Stimulated activated CD4-positive, alpha-beta T cell treated with anti-CD3 and anti-CD28 coated beads, Interleukin-2, amount 100 ng/mL, for 24 hours (primary cell): ENCODE measurements at regions not wholly inside any gene's neighbourhood (a gene's known extent, or its start where the extent isn't known, plus 50 kb on each side); places are given as distances from the start of the nearest gene placed in this dataset.

Experiments
- DNase-seq, 2 donors: peaks; one replicate each; pipeline ENCODE4 v3.0.0-alpha.2; 2020

DNA sequence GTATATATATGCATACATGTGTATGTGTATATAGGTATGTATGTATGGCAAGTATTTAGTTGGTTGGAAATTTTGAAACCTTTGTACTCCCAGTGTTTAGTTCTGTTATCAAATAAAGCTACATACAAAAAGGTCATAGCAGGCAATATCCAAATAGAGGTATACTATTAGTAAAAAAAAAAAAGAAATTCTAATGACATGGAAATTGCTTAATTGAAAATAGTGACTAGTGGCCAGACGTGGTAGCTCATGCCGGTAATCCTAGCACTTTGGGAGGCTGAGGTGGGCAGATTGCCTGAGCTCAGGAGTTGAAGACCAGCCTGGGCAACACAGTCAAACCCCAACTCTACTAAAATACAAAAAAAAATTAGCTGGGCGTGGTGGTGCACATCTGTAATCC lies 351.6 kb upstream of the NR5A2 start:
- DNase-seq: no peak

DNA sequence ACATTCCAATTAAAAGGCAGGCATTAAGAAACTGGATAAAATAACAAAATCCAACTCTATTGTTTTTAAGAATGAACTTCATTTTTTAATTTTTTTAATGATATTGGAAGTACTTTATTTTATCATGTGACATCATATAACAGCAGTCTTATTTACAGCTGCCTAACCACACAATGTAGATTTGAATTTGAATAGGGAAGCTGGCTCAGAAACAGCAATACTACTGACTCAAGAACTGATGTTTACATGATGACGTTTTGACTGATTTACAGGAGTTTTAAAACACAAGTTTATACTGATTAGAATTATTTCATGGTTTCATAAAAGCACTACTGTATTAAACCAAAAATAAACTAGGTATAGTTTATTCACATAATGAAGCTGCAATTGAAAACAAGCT lies 348.7 kb upstream of the NR5A2 start:
- DNase-seq: no peak

DNA sequence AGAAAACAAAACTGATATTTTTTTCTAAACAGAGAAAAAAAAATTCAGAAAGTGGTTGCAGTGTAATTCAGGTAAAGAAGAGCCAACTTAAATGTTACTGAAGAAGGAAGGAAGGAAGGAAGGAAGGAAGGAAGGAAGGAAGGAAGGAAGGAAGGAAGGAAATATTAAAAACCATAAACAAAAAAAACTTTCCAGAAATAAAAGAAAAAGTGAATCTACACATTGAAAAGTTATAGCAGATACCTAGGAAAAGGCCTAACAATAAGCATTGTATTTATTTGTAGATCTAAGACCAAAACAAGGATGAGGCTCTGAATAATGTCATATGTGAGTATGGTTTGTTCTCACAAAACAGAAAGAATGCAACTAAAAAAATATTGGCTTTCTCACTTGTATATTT lies 345.4 kb upstream of the NR5A2 start:
- DNase-seq: no peak

DNA sequence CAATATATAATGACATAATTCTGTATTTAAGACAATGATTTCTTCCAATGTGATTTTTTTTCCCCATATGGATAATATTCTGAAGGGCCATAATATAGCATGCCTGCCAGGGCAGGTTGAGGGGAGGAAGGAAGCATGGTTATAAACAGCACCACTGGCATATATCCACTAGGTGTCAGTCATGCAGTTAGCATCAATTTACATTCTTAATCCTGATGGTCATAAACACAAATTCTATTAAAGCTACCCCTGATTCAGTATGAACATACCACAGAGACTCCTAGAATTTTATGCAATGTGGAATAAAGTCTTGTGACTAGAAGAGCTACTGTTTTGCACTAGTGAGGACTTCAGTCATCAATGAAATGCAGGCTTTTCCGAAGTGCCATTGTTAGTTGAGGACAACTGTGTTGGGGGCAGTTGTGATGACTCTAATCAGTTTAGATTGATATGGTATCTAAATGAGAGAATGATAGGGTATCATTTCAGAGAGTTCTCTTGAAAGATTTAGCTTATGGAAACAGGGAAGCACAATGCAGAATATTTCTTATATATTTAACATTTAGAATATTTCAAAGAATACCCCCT lies 342.7 kb upstream of the NR5A2 start:
- DNase-seq: peak; percentile 13 to 18

- no peak for DNase-seq
Observed at GRCh38 chr1:199685369-199685768, 342.1 kb upstream of the NR5A2 start.

DNA sequence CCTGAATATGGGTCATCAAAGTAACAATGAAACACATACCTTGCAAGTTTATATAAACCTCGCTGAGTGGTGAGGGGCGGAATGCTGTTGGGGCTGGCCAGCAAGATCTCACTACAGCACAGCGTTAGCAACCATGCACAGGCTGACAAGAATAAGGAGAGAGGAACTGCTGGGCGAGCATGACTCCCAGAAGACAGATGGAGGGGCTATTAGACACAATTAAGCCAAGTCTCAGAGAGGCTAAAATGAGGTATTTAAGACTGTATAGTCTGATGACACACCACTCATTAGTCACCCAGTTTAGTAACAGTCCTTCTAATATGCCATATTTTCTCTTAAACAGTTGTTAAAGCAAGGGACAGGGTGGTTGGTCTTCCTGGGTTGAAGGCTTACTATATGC lies 340.2 kb upstream of the NR5A2 start:
- DNase-seq: no peak

DNA sequence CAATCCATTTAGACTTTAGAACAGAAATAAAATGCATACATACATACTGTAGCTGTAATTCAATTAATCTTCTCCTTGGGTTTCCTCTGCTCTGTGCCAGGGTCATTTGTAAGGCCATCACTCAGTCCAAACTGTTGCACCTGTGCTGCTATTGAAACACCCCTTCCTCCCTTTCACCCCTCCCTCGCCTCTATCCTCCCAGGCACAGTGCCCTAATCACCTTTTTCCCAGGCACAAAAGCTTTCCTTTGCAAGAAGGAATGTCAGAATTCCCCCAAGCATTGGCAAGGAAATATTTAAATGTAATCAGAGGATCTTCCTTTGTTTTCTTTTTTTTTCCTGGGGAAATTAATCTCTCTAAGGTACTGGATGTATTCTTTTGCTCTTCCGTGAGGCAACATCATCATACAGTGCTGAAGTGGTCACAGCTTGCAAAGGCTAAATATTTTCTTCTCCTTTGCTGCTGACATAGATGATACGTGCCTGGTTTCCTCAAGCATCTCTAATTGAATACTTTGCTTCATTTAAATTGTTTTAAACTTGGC lies 339.3 kb upstream of the NR5A2 start:
- DNase-seq: no peak

DNA sequence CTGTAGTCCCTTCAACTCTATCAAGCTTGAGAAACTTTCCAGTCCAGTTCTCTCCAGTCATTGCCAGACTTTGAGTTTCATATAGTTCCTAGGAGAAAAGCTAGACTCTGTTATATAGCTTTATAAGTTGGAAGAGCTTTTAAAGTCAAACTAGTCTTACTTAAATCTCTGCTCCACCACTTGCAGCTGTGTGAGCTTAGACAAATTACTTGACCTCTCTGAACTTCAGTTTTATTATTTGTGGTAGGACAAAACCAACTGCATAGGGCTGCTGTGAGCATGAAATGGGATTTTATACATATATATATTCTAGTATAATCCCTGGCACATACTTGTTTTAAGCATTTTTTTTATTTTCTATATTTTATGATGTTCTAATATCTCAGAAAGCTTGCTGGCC lies 338.7 kb upstream of the NR5A2 start:
- DNase-seq: no peak

DNA sequence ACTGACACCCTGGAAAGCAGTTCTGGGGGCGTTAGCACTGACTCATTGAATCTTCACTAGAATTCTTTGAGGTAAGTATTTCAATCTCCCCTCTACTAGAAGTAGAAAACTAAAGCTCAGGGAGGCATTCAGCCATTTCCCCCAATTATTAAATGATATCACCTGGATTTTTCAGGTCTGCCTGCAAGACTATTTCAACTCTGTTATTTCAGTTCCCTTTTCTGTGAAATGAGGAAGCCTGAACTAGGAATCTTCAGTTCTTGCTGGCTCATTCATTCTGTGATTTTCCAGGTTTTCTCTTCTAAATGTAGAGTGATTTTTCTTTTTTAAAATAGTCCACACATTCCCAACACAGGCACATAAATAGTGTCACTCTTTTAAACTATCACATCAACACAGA lies 337.0 kb upstream of the NR5A2 start:
- no peak for DNase-seq

- DNase-seq: no peak
Observed at GRCh38 chr1:199691540-199691939, 336.0 kb upstream of the NR5A2 start.

DNA sequence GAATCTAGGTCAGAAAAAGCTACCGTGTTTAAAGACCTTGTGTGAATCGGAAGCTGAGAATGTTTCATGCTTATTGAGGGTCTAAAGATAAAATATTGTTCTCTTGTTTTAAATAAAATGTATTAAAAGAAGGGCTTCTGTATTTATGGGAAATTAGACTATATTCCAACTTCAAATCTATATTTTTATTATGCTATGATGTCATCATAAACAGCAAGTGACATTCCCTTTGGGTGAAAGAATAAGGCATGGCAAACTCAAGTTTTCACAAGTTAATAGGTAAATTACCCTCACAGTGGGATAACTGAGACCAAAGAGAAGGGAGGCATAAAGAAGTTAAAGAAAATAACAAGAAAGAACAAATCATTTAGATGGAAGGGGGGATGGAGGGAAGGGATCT lies 333.8 kb upstream of the NR5A2 start:
- DNase-seq: no peak

- DNase-seq: no peak
Observed at GRCh38 chr1:199696225-199696624, 331.3 kb upstream of the NR5A2 start.

GRCh38 chr1:199698222-199698621 lies 329.3 kb upstream of the NR5A2 start:
- no peak for DNase-seq

DNA sequence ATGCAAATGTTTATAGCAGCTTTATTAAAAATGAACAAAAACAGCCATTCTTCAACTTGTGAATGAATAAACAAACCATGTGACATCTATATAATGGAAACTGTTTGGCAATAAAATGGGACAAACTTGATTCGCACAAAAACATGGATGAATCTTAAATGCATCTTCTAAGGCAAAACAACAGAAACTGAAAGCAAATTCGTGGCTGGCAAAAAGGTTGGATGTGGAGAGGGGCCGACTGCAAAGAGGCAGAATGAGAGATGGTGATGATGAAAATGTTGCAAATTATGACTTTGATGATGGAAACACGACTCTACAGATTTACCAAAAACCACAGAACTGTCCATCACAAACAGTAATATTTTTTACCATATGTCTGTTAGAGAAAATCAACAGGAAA lies 327.0 kb upstream of the NR5A2 start:
- DNase-seq: no peak

DNA sequence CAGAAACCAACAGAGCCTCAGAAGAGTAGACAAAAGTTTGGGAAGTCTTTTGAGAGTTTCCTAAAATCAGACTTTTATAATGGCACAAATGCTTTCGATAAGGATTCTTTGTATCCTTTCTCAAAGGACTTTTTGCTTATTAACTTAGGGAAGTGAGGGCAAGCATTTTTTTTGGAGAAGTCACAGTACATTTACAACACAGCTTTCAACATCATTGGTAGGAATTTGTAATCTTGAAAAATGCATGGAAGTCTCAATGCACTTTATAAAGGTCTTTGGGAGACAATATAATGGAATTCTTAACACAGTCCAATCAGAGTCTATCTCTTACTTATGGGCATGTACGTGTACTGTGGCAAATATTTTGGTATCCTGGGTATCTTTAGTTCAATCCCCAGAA lies 325.8 kb upstream of the NR5A2 start:
- DNase-seq: no peak

- no peak for DNase-seq
Observed at GRCh38 chr1:199704231-199704630, 323.3 kb upstream of the NR5A2 start.

- DNase-seq: no peak
Observed at GRCh38 chr1:199705825-199706224, 321.7 kb upstream of the NR5A2 start.

DNA sequence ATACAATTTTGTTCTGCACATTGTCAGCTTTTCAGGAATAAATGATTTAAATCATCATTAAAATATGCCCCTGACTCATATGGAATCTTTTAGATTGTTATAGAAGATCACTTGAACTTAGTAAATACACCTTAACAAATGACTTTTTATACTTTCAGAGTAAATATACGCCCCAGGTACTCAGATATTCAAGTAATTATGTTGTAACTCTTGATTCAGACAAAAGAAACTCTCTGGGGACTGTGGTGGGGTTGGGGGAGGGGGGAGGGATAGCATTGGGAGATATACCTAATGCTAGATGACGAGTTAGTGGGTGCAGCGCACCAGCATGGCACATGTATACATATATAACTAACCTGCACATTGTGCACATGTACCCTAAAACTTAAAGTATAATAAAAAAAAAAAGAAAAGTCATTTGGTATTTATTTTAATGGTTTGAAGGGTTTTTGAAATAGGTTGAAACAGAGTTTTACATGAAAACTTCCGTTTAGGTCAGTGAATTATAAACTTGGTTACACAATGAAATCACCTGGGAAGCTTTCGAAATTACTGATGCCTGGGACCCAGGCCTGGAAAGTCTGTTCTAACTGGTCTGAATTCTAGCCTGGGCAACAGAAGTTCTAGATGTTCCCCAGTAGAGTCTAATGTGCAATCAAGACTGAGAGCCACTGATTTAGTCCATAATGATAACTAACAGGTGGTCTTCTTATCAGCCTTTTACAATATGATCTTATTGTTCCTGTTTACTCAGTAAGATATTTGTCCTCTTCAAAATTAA lies 320.5 kb upstream of the NR5A2 start:
- no peak for DNase-seq

GRCh38 chr1:199710974-199711373 lies 316.5 kb upstream of the NR5A2 start:
- no peak for DNase-seq

DNA sequence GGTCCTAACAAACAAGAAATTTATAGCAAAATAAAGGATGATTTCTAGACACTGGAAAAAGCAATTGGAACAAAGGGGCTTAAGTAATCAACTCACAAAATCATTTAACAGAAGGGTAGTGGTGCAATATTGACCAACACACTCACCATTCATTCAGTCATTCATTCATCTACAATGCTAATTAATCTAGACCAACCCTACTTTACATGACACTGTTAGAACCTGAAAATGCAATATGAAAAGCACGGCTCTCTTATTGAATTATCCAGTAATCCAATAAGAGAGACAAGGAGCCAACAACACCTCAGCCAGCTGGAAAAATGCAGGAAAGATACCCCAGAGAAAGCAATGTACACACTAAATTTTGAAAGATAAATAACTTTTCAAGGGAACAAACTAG lies 310.8 kb upstream of the NR5A2 start:
- no peak for DNase-seq

- DNase-seq: no peak
Observed at GRCh38 chr1:199719156-199719842, 308.2 kb upstream of the NR5A2 start.

GRCh38 chr1:199720496-199720895 lies 307.0 kb upstream of the NR5A2 start:
- no peak for DNase-seq

- DNase-seq: no peak
Observed at GRCh38 chr1:199721001-199721400, 306.5 kb upstream of the NR5A2 start.
